ENCODE measurements at regions not wholly inside any gene's neighbourhood (a gene's known extent, or its start where the extent isn't known, plus 50 kb on each side); places are given as distances from the start of the nearest gene placed in this dataset.

GRCh38 chr7:53743697-53744402 lies 708.4 kb downstream of the POM121L12 start:
- Histone ChIP-seq H3K36me3 (ENCODE audit: control insufficient read depth in 2 of 4, insufficient read depth in 4 of 4, low read length in 3 of 4) (no peaks in the 10 kb centered on the region), H3K23me2 (ENCODE audit: low read depth, low read length) (no peaks in the 10 kb centered on the region), H3K4ac (replicated peaks; ENCODE audit: insufficient read length, low read depth, low read length) (no peak overlapping the region), H3K79me2 (ENCODE audit: control insufficient read depth in 1 of 2, insufficient read depth in 2 of 2, low read length in 2 of 2) (no peaks in the 10 kb centered on the region), H3K9ac (replicated peaks in 1 of 4; ENCODE audit: extremely low read depth in 1 of 4, low read depth in 3 of 4, low read length in 3 of 4) (no peak overlapping the region), H3K14ac (ENCODE audit: insufficient read length) (no peak overlapping the region), H4K5ac (ENCODE audit: insufficient read length, low read depth, low read length) (no peak overlapping the region), H2BK15ac (ENCODE audit: low read length) (peak overlapping the region; percentile 72; the same call in 1 of the 2 replicates), H4K91ac (replicated peaks; ENCODE audit: insufficient read length, low read length) (no peak overlapping the region), H3K27me3 (replicated peaks in 1 of 4; ENCODE audit: control insufficient read depth in 3 of 4, extremely low read depth in 1 of 4, insufficient read depth in 3 of 4, low read length in 3 of 4) (no peaks in the 10 kb centered on the region), H3K27ac (ENCODE audit: low read depth, low read length) (no peak overlapping the region), H3K4me3 (ENCODE audit: extremely low read depth in 1 of 4, insufficient read depth in 2 of 4, low read depth in 3 of 4, low read length in 4 of 4) (no peak overlapping the region), H3K79me1 (ENCODE audit: low read depth, low read length) (no peaks in the 10 kb centered on the region), H3K23ac (ENCODE audit: insufficient read length) (no peak overlapping the region), H3K56ac (replicated peaks; ENCODE audit: insufficient read length, low read depth, low read length) (no peak overlapping the region), H3K4me1 (replicated peaks in 1 of 4; ENCODE audit: control insufficient read depth in 3 of 4, insufficient read depth in 4 of 4, low read length in 3 of 4) (peaks cover 0 to 5% (median 0%) of the 10 kb centered on the region in 4 experiments; a peak in 4 of 7 replicates), H3K18ac (ENCODE audit: extremely low read depth, low read length) (no peak overlapping the region), H2BK120ac (replicated peaks; ENCODE audit: low read depth, low read length) (no peak overlapping the region), H2AK5ac (ENCODE audit: low read depth, low read length) (no peak overlapping the region), H2BK12ac (ENCODE audit: low read depth, low read length) (0 out of 2 replicates have a peak overlapping the region, but pooled peaks have one; percentile 43), H2BK5ac (ENCODE audit: low read depth, low read length) (no peak overlapping the region), H4K8ac (ENCODE audit: extremely low read depth, insufficient read depth, low read length) (no peak overlapping the region), H3K4me2 (ENCODE audit: insufficient read depth in 1 of 2, low read depth in 2 of 2, low read length in 2 of 2) (no peak overlapping the region), H2AFZ (ENCODE audit: low read length) (peak overlapping the region; percentile 67), H2BK20ac (ENCODE audit: low read length) (no peak overlapping the region), H3K9me3 (ENCODE audit: insufficient read depth in 2 of 2, low read depth in 1 of 2, low read length in 1 of 2) (no peaks in the 10 kb centered on the region), H4K20me1 (replicated peaks in 1 of 2; ENCODE audit: control insufficient read depth in 1 of 2, insufficient read depth in 2 of 2, low read length in 2 of 2) (no peaks in the 10 kb centered on the region)
- FAIRE-seq (no peak), DNase-seq (ENCODE audit: low read depth in 1 of 2, low spot score in 2 of 2) (peak in 1 of 2 experiments; percentile 46)
- ChIA-PET CTCF (ENCODE audit: partially characterized antibody) (no interaction called here), POLR2A (ENCODE audit: partially characterized antibody) (no interaction called here)
- WGBS, 2 experiments (ENCODE audit: extremely low coverage in 1 of 2, insufficient coverage in 1 of 2, insufficient read length in 1 of 2, insufficient replicate concordance in 2 of 2, low coverage in 1 of 2, low lambda C conversion rate in 2 of 2, missing lambda C conversion rate in 1 of 2) = 95% methylated on average over 8 of the region's 8 CpGs; no CpG with 5 or more reads in 1 of the 2 experiments
- TF ChIP-seq CHD1 (IDR thresholded peaks at IDR 0.05; ENCODE audit: low read depth, low read length) (no peak), POLR2A (IDR thresholded peaks at IDR 0.05; ENCODE audit: control extremely low read depth in 1 of 2, low read depth in 2 of 2, low read length in 2 of 2) (no peak), TCF12 (IDR thresholded peaks at IDR 0.05; ENCODE audit: low read depth, low read length) (no peak), POU5F1 (IDR thresholded peaks at IDR 0.05; ENCODE audit: low read depth, low read length) (no peak), ASH2L (IDR thresholded peaks at IDR 0.05; ENCODE audit: low read length) (no peak), RFX5 (IDR thresholded peaks at IDR 0.05; ENCODE audit: borderline replicate concordance, low read depth, low read length) (no peak), HDAC6 (IDR thresholded peaks at IDR 0.05; ENCODE audit: low read depth, low read length) (no peak), ZNF274 (IDR thresholded peaks at IDR 0.05; ENCODE audit: borderline replicate concordance, extremely low read depth, low read length) (no peak), KDM5A (IDR thresholded peaks at IDR 0.05; ENCODE audit: low read length) (no peak), ATF3 (IDR thresholded peaks at IDR 0.05; ENCODE audit: insufficient read depth, low read depth, low read length) (no peak), BACH1 (IDR thresholded peaks at IDR 0.05; ENCODE audit: low read length) (no peak), USF2 (IDR thresholded peaks at IDR 0.05; ENCODE audit: low read length) (no peak), CTBP2 (IDR thresholded peaks at IDR 0.05; ENCODE audit: borderline replicate concordance, insufficient read depth, insufficient read length, low read length) (no peak)

Measured in H1 (cell line).